AG09309 (cell line): ENCODE measurements at regions not wholly inside any gene's neighbourhood (a gene's known extent, or its start where the extent isn't known, plus 50 kb on each side); places are given as distances from the start of the nearest gene placed in this dataset.

ENCODE experiments used
- DNase-seq: peaks from one replicate; pipeline ENCODE4 v3.0.0-alpha.2; 2010; ENCODE audit warnings: low read depth
- H3K4me3 ChIP-seq: 2 replicates; pipeline ENCODE4 v1.5.1; 2011; ENCODE audit warnings: mild to moderate bottlenecking, low read depth, low read length, moderate library complexity; ENCODE audit not compliant: control insufficient read depth
- TF ChIP-seq, protein P1 (sequence below): IDR thresholded peaks from 2 replicates; pipeline ENCODE4 v1.5.1; 2011; ENCODE audit warnings: mild to moderate bottlenecking, low read depth, low read length, inconsistent platforms; ENCODE audit not compliant: insufficient read depth, control insufficient read depth; ENCODE audit errors: missing control alignments

DNA sequence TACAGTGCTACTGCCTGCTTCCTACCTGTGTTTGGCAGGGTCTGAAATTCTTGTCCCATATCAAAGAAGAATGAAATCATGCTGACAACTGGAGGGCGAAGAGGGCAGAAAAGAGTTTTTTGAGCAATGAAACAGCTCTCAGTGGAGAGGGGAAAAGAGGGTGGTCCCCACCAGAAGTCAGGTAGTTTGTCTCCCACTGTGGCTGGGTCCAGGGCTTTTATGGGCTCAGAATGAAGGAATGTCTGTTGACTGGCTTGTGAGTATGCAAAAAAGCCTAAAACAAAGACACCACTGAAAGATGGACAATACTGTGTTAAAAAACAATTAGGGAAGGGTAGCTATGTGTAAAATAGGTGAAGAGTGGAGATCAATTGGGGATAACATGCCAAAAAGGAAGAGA is 115.0 kb downstream of the ADAM29 start:
- no peak overlapping the region for H3K4me3 ChIP-seq
- TF ChIP-seq, protein P1, sequence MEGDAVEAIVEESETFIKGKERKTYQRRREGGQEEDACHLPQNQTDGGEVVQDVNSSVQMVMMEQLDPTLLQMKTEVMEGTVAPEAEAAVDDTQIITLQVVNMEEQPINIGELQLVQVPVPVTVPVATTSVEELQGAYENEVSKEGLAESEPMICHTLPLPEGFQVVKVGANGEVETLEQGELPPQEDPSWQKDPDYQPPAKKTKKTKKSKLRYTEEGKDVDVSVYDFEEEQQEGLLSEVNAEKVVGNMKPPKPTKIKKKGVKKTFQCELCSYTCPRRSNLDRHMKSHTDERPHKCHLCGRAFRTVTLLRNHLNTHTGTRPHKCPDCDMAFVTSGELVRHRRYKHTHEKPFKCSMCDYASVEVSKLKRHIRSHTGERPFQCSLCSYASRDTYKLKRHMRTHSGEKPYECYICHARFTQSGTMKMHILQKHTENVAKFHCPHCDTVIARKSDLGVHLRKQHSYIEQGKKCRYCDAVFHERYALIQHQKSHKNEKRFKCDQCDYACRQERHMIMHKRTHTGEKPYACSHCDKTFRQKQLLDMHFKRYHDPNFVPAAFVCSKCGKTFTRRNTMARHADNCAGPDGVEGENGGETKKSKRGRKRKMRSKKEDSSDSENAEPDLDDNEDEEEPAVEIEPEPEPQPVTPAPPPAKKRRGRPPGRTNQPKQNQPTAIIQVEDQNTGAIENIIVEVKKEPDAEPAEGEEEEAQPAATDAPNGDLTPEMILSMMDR: no peak
- DNase-seq: no peak

DNA sequence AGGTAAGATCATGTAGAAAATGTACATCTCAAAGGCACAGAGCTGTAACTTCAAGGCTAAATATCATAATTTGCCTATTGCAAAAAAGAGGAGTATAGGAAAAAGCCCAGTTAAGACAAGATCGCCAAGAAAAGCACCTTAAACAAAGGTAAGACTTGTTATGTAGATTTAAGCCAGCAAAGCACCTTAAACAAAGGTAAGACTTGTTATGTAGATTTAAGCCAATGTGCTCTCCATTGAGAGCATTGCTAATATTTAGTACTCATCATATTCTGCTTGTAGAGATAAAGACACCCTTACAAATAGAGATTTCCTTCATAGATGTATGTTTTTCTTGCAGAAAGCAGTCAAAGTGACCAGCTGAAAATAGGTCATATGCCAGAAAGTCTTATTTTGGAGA is 115.8 kb downstream of the ADAM29 start:
- TF ChIP-seq, protein P1: no peak
- DNase-seq: no peak
- no peak overlapping the region for H3K4me3 ChIP-seq

DNA sequence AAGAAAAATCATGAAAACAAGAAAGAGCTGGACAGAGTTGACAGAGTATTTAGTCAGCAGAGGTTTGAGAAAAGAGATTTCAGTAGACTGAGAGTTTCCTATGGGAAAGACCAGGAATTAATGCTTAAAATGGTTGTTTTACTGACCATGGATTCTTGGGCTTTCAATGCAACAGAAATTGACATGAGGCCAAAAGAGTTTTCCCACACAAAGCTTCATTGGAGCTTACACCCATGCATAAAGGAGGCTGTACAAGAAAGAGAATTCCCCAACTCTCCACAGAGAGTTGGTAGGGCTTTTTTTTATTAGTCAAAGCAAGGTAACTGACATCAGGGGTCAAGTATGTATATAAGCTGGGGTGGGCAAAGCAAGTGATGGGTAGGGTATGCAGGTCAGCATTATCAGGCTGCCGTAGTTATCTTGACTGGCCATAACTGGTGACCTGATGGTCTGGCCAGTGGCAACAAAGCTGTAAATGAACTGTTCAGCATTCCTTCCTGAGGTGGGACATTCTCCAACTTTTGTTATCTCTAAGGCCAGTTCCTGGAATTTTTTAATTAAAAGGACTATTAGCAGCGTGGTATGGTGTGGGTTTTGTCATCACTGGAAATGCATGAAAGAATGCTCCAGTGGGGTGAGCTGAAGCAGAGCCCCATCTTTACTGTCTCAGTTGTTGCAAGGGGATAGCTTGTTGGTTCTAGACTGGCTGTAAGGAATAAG is 117.0 kb downstream of the ADAM29 start:
- DNase-seq: peak; percentile 4
- TF ChIP-seq, protein P1: no peak
- H3K4me3 ChIP-seq: no peak overlapping the region

DNA sequence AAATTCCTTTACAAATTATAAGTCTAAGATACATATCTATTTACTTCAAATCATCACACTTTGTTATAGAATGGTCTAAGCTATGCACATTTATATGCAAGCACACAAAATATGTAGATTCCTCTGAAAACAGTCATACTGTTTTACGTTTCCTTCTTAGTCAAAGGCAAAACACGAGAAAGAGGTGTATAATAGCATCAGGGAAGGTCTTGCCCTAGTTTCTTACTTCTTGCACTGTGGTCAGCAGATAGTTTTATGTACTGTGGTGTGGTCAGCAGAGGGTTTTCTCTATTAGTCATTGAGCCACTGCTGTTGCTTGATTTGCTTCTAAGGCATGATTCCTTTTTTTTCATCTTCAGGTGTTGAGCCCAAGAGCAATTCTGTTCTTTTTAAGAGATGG is 117.7 kb downstream of the ADAM29 start:
- H3K4me3 ChIP-seq: no peak overlapping the region
- TF ChIP-seq, protein P1: no peak
- DNase-seq: peak; percentile 69

DNA sequence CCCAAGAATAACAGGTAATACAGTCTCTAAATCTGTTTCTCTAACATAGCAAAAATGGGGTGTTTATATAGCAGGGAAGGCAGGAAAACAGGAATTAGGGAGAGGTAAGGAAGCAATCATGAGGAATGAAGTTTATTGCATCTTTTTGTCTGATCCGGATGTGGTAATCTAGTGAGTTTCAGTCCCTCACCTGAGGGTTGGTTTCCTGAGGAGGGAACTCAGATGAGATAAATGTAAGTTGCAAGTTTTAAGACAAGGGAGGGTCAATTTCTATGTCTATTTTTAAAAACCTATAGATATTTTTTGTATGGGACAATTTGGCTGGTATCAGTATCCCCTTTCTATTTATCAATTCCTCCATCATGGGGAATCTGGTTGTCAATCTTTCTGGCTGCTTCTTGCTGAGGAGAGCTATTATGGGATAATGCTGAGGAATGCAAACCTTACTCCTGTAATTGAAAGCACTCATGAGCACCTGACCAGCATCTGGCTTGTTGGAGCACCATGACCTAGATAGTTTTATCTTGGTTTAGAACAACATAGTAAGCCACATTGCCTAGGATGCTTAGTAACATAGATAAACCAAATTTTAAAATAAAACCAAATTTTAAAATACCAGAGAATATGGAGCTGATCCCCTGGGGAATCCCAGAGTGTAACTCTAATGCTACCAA is 130.1 kb downstream of the ADAM29 start:
- no peak overlapping the region for H3K4me3 ChIP-seq
- no peak for DNase-seq

DNA sequence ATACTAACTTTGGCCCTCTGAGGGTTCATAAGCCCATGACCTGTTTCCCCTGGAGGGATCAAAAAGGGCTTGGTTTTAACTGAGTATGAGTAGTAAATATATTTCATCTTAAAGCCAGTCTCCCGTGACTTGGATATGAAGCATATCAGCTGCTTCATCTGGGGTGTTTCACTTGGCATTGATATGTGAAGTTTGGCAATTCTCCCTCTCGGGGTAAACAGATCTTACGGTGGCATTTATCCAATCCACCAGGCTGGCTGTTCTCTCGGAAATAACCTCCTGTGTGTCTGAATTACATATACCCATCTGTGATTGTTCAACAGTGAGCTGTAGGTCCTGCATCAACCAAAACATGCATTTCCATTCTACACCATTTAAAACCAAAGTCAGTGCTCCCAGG is 130.7 kb downstream of the ADAM29 start:
- no peak overlapping the region for H3K4me3 ChIP-seq
- no peak for DNase-seq
- TF ChIP-seq, protein P1: no peak

More for the DNA sequence above, 130.1 kb downstream of the ADAM29 start:
- TF ChIP-seq, protein P1: no peak
